NT2/D1 (cell line): ENCODE measurements at regions not wholly inside any gene's neighbourhood (a gene's known extent, or its start where the extent isn't known, plus 50 kb on each side); places are given as distances from the start of the nearest gene placed in this dataset.

ENCODE experiments used
- DNase-seq: peaks from one replicate; pipeline ENCODE4 v3.0.0-alpha.2; 2011; ENCODE audit warnings: low read depth, low spot score
- H3K27me3 ChIP-seq: 2 replicates; pipeline ENCODE4 v1.6.0; 2011; ENCODE audit warnings: mild to moderate bottlenecking; ENCODE audit not compliant: insufficient read length, insufficient read depth
- H3K36me3 ChIP-seq: 2 replicates; pipeline ENCODE4 v1.6.1; 2011; ENCODE audit warnings: mild to moderate bottlenecking, low read length, mixed read lengths; ENCODE audit not compliant: insufficient read depth, insufficient read length
- H3K4me1 ChIP-seq: 2 replicates; pipeline ENCODE4 v1.5.1; 2011; ENCODE audit not compliant: insufficient read depth, insufficient read length
- H3K4me3 ChIP-seq: 2 replicates; pipeline ENCODE4 v1.5.1; 2011; ENCODE audit warnings: low read depth; ENCODE audit not compliant: insufficient read length
- H3K9ac ChIP-seq: 2 replicates; pipeline ENCODE4 v1.6.0; 2011; ENCODE audit warnings: low read depth; ENCODE audit not compliant: insufficient read length
- H3K9me3 ChIP-seq: 2 replicates; pipeline ENCODE4 v1.5.1; 2011; ENCODE audit warnings: mild to moderate bottlenecking, low read length; ENCODE audit not compliant: insufficient read depth
- SUZ12 ChIP-seq: IDR thresholded peaks from 2 replicates; pipeline ENCODE4 v1.6.1; 2011; ENCODE audit not compliant: insufficient read length, insufficient read depth; ENCODE audit errors: extremely low read depth
- YY1 ChIP-seq: IDR thresholded peaks from 2 replicates; pipeline ENCODE4 v1.6.1; 2011; ENCODE audit not compliant: insufficient read length, insufficient read depth
- ZNF274 ChIP-seq: IDR thresholded peaks from 2 replicates; pipeline ENCODE4 v1.6.1; 2011; ENCODE audit warnings: mild to moderate bottlenecking, low read depth, low read length

DNA sequence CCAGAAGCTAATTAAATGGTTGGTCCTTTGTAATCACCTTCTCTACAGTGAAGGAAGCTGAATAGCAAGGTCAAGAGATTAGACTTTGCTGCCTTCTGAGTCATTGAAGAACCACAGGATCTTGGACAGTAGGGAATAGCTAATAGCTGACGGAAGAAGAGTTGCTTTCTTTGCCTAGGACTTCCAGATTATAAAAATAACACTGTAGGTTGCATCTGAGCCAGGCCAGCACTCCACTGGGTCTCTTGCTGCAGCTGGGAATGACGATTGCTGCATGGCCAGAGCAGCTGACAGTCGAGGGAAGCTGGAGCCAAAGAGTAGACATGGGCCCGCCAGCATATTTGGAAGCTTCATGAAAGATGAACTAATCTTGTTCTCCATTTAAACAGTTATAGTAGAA, 81.5 kb upstream of the KCNMB2 start:
- Histone ChIP-seq H3K4me1 (no peaks in the 10 kb centered on the region), H3K36me3 (no peaks in the 10 kb centered on the region), H3K4me3 (no peak overlapping the region), H3K27me3 (no peaks in the 10 kb centered on the region), H3K9me3 (no peaks in the 10 kb centered on the region), H3K9ac (no peak overlapping the region)
- DNase-seq, result no peak
- TF ChIP-seq SUZ12 (no peak), ZNF274 (no peak), YY1 (no peak)

DNA sequence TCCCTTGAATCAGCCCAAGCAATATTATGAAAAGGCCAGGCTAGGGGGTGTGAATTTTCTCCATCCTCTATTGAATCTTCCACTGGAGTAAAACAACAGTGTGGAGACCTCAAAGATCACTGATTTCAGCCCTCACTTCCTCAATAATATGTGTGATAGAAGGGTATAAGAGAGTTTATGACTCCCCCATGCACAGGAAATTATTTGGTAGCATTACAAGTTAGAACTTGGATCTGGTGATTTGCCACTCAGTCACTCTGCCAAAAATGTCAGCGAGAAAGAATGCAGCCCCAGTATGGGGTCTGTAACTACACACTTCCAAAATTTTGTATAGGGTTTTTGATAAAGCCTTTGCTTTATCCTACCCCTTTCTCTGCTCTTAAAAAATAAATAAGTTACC, 81.0 kb upstream of the KCNMB2 start:
- H3K9ac ChIP-seq, result no peak overlapping the region
- TF ChIP-seq SUZ12, result no peak
- no peak for TF ChIP-seq ZNF274
- no peak for TF ChIP-seq YY1
- no peak overlapping the region for H3K4me3 ChIP-seq
- no peaks in the 10 kb centered on the region for H3K9me3 ChIP-seq
- H3K4me1 ChIP-seq, result no peaks in the 10 kb centered on the region
- no peaks in the 10 kb centered on the region for H3K36me3 ChIP-seq
- H3K27me3 ChIP-seq, result no peaks in the 10 kb centered on the region
- no peak for DNase-seq

DNA sequence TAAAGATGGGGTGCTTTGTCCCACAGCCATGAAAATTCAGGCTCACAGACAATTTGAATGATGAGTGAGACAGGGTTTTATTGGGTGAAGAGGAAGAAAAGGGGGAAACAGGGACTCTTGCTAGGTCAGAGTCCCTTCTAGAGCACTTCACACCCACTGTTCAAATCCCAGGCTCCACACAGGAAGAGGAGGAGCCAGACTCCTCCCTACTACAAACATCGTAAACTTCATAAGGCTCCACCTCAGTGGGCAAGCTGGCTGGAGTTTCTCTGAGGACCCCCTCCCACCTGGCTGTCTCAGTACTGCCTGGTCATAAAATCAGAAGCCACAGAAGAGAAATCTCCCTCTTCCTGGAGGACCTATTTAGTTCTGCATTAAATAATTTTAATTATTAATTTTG, 80.3 kb upstream of the KCNMB2 start:
- Histone ChIP-seq H3K27me3 (no peaks in the 10 kb centered on the region), H3K4me3 (no peak overlapping the region), H3K4me1 (no peaks in the 10 kb centered on the region), H3K9ac (no peak overlapping the region), H3K9me3 (no peaks in the 10 kb centered on the region), H3K36me3 (no peaks in the 10 kb centered on the region)
- TF ChIP-seq YY1 (no peak), SUZ12 (no peak), ZNF274 (no peak)
- DNase-seq, result no peak

GRCh38 chr3:178456621-178457285, 79.5 kb upstream of the KCNMB2 start:
- no peak for TF ChIP-seq YY1
- TF ChIP-seq SUZ12, result no peak
- no peak for TF ChIP-seq ZNF274
- no peaks in the 10 kb centered on the region for H3K9me3 ChIP-seq
- no peaks in the 10 kb centered on the region for H3K27me3 ChIP-seq
- no peak for DNase-seq
- H3K36me3 ChIP-seq, result no peaks in the 10 kb centered on the region
- no peak overlapping the region for H3K4me3 ChIP-seq
- no peak overlapping the region for H3K9ac ChIP-seq
- no peaks in the 10 kb centered on the region for H3K4me1 ChIP-seq

GRCh38 chr3:178457511-178457910, 78.7 kb upstream of the KCNMB2 start:
- Histone ChIP-seq H3K9me3 (no peaks in the 10 kb centered on the region), H3K36me3 (no peaks in the 10 kb centered on the region), H3K9ac (no peak overlapping the region), H3K4me3 (no peak overlapping the region), H3K4me1 (no peaks in the 10 kb centered on the region), H3K27me3 (no peaks in the 10 kb centered on the region)
- TF ChIP-seq SUZ12, result no peak
- TF ChIP-seq YY1, result no peak
- no peak for TF ChIP-seq ZNF274
- no peak for DNase-seq

- Histone ChIP-seq H3K9ac (no peak overlapping the region), H3K27me3 (no peaks in the 10 kb centered on the region), H3K4me1 (no peaks in the 10 kb centered on the region), H3K4me3 (no peak overlapping the region), H3K9me3 (no peaks in the 10 kb centered on the region), H3K36me3 (no peaks in the 10 kb centered on the region)
- no peak for DNase-seq
- TF ChIP-seq ZNF274 (no peak), YY1 (no peak), SUZ12 (no peak)
Observed at GRCh38 chr3:178458313-178459037, 77.8 kb upstream of the KCNMB2 start.

- no peak for DNase-seq
- Histone ChIP-seq H3K4me3 (no peak overlapping the region), H3K9ac (no peak overlapping the region), H3K36me3 (no peaks in the 10 kb centered on the region), H3K9me3 (no peaks in the 10 kb centered on the region), H3K4me1 (no peaks in the 10 kb centered on the region), H3K27me3 (no peaks in the 10 kb centered on the region)
- TF ChIP-seq YY1, result no peak
Observed at GRCh38 chr3:178459038-178459410, 77.2 kb upstream of the KCNMB2 start.
